WTC11 (cell line): ENCODE measurements at regions not wholly inside any gene's neighbourhood (a gene's known extent, or its start where the extent isn't known, plus 50 kb on each side); places are given as distances from the start of the nearest gene placed in this dataset.
"Not testable (repeated sequence)": the region's sequence is repeated elsewhere in the genome, so short reads cannot be mapped to it uniquely, and the experiment has no call there.

Experiments
- ATAC-seq: fragments of 200-7000 bp; cut with Tn5 transposase; 2 replicates; pipeline ENCODE4 v1.10.0; 2021; ENCODE audit warnings: mild to moderate bottlenecking, moderate library complexity
- CTCF ChIA-PET: fragments of 300-600 bp; sonication (Branson Sonifier 250); formaldehyde crosslinking; loops from one replicate; lab custom pipeline; 2021; ENCODE audit warnings: antibody characterized with exemption; lab: Charles Lee
- POLR2A ChIA-PET: fragments of 350-600 bp; sonication (Branson Sonifier 250); formaldehyde crosslinking; loops from one replicate; lab custom pipeline; 2021; ENCODE audit warnings: antibody characterized with exemption; lab: Charles Lee
- DNase-seq: peaks from one replicate; pipeline ENCODE4 v3.0.0; 2021; ENCODE audit warnings: low spot score
- H3K27ac Mint-ChIP-seq: 2 replicates; pipeline ENCODE4 v1.8.0; 2021; ENCODE audit warnings: mixed read lengths
- H3K27me3 Mint-ChIP-seq: 2 replicates; pipeline ENCODE4 v1.8.0; 2021; ENCODE audit warnings: low read depth, mild to moderate bottlenecking, moderate library complexity, mixed read lengths
- H3K36me3 Mint-ChIP-seq: 2 replicates; pipeline ENCODE4 v1.8.0; 2021; ENCODE audit warnings: mixed read lengths
- H3K4me1 Mint-ChIP-seq: 2 replicates; pipeline ENCODE4 v1.8.0; 2022; ENCODE audit warnings: mixed read lengths
- H3K4me3 Mint-ChIP-seq: 2 replicates; pipeline ENCODE4 v1.8.0; 2021; ENCODE audit warnings: mild to moderate bottlenecking, moderate library complexity, mixed read lengths
- H3K9me3 Mint-ChIP-seq: 2 replicates; pipeline ENCODE4 v1.8.0; 2021; ENCODE audit warnings: mixed read lengths
- ATF1 ChIP-seq: sonication (generic); formaldehyde crosslinking; IDR thresholded peaks from 2 replicates; pipeline ENCODE4 v1.8.1; 2023; ENCODE audit warnings: mild to moderate bottlenecking, moderate library complexity, missing genetic modification reagents
- CBFB ChIP-seq: sonication (generic); formaldehyde crosslinking; IDR thresholded peaks from 2 replicates; pipeline ENCODE4 v1.8.1; 2022; ENCODE audit warnings: mild to moderate bottlenecking, low read depth, missing genetic modification reagents
- HMGA2 ChIP-seq: fragments of 250-450 bp; sonication (Bioruptor Pico); IDR thresholded peaks from 2 replicates; pipeline ENCODE4 v1.4.0; 2021; ENCODE audit warnings: mild to moderate bottlenecking, moderate library complexity
- TEAD4 ChIP-seq: sonication (generic); formaldehyde crosslinking; IDR thresholded peaks from 2 replicates; pipeline ENCODE4 v1.8.0; 2022; ENCODE audit warnings: mild to moderate bottlenecking, missing genetic modification reagents
- ZNF232 ChIP-seq: sonication (generic); formaldehyde crosslinking; IDR thresholded peaks from 2 replicates; pipeline ENCODE4 v1.8.0; 2022; ENCODE audit warnings: mild to moderate bottlenecking, missing genetic modification reagents
- TF ChIP-seq, protein P1 (sequence below): sonication (generic); formaldehyde crosslinking; IDR thresholded peaks from 2 replicates; pipeline ENCODE4 v1.8.0; 2022; ENCODE audit warnings: missing genetic modification reagents
- TF ChIP-seq, protein P2 (sequence below): sonication (generic); formaldehyde crosslinking; IDR thresholded peaks from 2 replicates; pipeline ENCODE4 v1.8.0; 2022; ENCODE audit warnings: mild to moderate bottlenecking, missing genetic modification reagents
- TF ChIP-seq, protein P3 (sequence below): fragments of 250-450 bp; sonication (Bioruptor Pico); IDR thresholded peaks from 2 replicates; pipeline ENCODE4 v1.9.0; 2021; ENCODE audit warnings: mild to moderate bottlenecking, borderline replicate concordance
- TF ChIP-seq, protein P4 (sequence below): sonication (generic); formaldehyde crosslinking; IDR thresholded peaks from 2 replicates; pipeline ENCODE4 v1.8.1; 2023; ENCODE audit warnings: mild to moderate bottlenecking, moderate library complexity, missing genetic modification reagents
- TF ChIP-seq, protein P5 (sequence below): fragments of 250-450 bp; sonication (Bioruptor Pico); conservative IDR thresholded peaks from 2 replicates; pipeline ENCODE4 v1.9.0; 2021; ENCODE audit warnings: mild to moderate bottlenecking
- TF ChIP-seq, protein P6 (sequence below): sonication (generic); formaldehyde crosslinking; IDR thresholded peaks from 2 replicates; pipeline ENCODE4 v1.8.1; 2023; ENCODE audit warnings: mild to moderate bottlenecking, missing genetic modification reagents, moderate library complexity
- TF ChIP-seq, protein P7 (sequence below): sonication (generic); formaldehyde crosslinking; IDR thresholded peaks from 2 replicates; pipeline ENCODE4 v1.8.0; 2023; ENCODE audit warnings: missing genetic modification reagents

DNA sequence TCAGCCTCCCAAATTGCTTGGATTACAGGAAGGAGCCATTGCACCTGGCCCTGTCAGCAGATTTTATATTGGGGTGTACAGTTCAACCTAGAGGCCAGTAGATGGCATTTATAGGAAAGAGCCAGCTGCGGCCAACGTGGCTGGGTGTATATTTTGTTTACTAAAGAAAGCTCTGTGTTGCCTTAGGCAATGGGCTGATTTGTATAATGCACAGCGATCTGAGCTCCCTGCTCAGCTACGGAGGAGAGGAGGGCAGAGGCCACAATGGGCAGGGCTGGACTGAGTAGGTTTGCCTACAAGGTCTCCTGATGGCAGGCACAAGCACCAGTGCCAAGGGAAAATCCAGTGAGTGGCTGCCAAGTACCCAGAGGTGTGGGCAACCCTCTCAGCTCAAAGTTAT lies 282.4 kb downstream of the ARPP21 start (continued):
- TF ChIP-seq, protein P1, sequence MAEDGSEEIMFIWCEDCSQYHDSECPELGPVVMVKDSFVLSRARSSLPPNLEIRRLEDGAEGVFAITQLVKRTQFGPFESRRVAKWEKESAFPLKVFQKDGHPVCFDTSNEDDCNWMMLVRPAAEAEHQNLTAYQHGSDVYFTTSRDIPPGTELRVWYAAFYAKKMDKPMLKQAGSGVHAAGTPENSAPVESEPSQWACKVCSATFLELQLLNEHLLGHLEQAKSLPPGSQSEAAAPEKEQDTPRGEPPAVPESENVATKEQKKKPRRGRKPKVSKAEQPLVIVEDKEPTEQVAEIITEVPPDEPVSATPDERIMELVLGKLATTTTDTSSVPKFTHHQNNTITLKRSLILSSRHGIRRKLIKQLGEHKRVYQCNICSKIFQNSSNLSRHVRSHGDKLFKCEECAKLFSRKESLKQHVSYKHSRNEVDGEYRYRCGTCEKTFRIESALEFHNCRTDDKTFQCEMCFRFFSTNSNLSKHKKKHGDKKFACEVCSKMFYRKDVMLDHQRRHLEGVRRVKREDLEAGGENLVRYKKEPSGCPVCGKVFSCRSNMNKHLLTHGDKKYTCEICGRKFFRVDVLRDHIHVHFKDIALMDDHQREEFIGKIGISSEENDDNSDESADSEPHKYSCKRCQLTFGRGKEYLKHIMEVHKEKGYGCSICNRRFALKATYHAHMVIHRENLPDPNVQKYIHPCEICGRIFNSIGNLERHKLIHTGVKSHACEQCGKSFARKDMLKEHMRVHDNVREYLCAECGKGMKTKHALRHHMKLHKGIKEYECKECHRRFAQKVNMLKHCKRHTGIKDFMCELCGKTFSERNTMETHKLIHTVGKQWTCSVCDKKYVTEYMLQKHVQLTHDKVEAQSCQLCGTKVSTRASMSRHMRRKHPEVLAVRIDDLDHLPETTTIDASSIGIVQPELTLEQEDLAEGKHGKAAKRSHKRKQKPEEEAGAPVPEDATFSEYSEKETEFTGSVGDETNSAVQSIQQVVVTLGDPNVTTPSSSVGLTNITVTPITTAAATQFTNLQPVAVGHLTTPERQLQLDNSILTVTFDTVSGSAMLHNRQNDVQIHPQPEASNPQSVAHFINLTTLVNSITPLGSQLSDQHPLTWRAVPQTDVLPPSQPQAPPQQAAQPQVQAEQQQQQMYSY, result no peak

DNA sequence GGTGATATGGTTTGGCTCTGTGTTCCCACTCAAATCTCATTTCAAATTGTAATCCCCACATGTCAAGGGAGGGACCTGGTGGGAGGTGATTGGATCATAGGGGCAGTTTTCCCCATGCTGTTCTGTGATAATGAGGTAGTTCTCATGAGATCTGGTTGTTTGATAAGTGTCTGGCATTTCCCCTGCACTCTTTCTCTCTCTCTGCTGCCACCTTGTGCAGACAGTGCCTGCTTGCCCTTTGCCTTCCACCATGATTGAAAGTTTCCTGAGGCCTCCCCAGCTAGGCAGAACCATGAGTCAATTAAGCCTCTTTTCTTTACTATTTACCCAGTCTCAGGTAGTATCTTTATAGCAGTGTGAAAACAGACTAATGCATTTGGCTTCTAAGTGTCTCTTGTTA lies 284.7 kb downstream of the ARPP21 start:
- H3K27ac Mint-ChIP-seq, POLR2A ChIA-PET, H3K4me3 Mint-ChIP-seq, H3K4me1 Mint-ChIP-seq, H3K27me3 Mint-ChIP-seq, H3K36me3 Mint-ChIP-seq: not testable (repeated sequence)
- CTCF ChIA-PET, result interaction anchor here (1.2 to 1.6 kb wide), 3 partner anchors 16 to 441 kb away, joined by 3 to 13 read pairs (median 3); no protein-coding TSS in a partner anchor
- peaks cover 17% of the 10 kb centered on the region for H3K9me3 Mint-ChIP-seq
- ATAC-seq, result peak; percentile 93
- DNase-seq, result peak; percentile 45

DNA sequence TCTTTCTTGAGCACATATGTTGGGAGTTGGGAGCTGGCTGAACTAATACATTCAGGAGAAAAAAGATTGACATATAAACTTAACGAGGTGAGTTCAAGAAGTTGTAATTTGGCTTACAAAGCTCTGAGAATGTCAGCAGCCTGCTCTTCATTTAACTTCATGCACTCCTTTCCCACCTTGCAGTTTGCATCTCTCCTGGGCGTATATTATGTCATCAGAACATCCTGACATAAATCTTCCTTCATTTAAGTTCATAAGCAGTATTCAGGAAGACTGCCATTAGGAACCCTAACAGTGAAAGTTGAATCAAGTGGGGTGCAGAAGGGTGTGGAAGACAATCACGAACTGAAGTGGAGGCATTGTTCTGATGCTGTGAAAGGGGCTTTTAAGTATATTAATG lies 288.1 kb downstream of the ARPP21 start:
- TF ChIP-seq, protein P2, sequence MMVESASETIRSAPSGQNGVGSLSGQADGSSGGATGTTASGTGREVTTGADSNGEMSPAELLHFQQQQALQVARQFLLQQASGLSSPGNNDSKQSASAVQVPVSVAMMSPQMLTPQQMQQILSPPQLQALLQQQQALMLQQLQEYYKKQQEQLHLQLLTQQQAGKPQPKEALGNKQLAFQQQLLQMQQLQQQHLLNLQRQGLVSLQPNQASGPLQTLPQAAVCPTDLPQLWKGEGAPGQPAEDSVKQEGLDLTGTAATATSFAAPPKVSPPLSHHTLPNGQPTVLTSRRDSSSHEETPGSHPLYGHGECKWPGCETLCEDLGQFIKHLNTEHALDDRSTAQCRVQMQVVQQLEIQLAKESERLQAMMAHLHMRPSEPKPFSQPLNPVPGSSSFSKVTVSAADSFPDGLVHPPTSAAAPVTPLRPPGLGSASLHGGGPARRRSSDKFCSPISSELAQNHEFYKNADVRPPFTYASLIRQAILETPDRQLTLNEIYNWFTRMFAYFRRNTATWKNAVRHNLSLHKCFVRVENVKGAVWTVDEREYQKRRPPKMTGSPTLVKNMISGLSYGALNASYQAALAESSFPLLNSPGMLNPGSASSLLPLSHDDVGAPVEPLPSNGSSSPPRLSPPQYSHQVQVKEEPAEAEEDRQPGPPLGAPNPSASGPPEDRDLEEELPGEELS (CRISPR knock-in tag), result no peak
- TF ChIP-seq, protein P3, sequence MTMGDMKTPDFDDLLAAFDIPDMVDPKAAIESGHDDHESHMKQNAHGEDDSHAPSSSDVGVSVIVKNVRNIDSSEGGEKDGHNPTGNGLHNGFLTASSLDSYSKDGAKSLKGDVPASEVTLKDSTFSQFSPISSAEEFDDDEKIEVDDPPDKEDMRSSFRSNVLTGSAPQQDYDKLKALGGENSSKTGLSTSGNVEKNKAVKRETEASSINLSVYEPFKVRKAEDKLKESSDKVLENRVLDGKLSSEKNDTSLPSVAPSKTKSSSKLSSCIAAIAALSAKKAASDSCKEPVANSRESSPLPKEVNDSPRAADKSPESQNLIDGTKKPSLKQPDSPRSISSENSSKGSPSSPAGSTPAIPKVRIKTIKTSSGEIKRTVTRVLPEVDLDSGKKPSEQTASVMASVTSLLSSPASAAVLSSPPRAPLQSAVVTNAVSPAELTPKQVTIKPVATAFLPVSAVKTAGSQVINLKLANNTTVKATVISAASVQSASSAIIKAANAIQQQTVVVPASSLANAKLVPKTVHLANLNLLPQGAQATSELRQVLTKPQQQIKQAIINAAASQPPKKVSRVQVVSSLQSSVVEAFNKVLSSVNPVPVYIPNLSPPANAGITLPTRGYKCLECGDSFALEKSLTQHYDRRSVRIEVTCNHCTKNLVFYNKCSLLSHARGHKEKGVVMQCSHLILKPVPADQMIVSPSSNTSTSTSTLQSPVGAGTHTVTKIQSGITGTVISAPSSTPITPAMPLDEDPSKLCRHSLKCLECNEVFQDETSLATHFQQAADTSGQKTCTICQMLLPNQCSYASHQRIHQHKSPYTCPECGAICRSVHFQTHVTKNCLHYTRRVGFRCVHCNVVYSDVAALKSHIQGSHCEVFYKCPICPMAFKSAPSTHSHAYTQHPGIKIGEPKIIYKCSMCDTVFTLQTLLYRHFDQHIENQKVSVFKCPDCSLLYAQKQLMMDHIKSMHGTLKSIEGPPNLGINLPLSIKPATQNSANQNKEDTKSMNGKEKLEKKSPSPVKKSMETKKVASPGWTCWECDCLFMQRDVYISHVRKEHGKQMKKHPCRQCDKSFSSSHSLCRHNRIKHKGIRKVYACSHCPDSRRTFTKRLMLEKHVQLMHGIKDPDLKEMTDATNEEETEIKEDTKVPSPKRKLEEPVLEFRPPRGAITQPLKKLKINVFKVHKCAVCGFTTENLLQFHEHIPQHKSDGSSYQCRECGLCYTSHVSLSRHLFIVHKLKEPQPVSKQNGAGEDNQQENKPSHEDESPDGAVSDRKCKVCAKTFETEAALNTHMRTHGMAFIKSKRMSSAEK (CRISPR knock-in tag), result no peak
- no peak for TF ChIP-seq ZNF232 (CRISPR knock-in tag)
- H3K27me3 Mint-ChIP-seq, result no peaks in the 10 kb centered on the region
- H3K4me1 Mint-ChIP-seq, result no peaks in the 10 kb centered on the region
- CTCF ChIA-PET, result no interaction called here
- no peak overlapping the region for H3K27ac Mint-ChIP-seq
- no peak overlapping the region for H3K4me3 Mint-ChIP-seq
- POLR2A ChIA-PET, result no interaction called here
- no peak for DNase-seq
- no peaks in the 10 kb centered on the region for H3K36me3 Mint-ChIP-seq
- peaks cover 5% of the 10 kb centered on the region; the same call in 1 of the 2 replicates for H3K9me3 Mint-ChIP-seq
- no peak for ATAC-seq

DNA sequence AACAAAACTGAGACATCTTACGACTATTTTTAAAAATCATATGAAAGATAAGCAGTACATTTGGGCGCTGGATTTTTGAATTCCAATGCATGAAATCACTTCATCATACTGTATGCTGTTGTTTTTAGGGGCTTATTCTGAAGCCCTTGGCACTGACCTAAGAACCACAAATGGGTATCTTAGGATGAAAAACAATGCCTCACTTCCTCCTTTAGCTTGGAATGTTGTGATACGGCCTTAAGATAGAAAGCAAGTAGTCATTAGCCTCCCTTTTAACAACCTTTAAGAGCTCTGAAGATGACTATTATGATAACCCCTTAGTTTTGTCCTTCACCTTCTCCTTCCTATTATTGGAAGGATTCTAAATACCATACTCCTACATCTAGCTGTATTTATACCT lies 289.8 kb downstream of the ARPP21 start:
- CTCF ChIA-PET, result no interaction called here
- H3K4me1 Mint-ChIP-seq, result no peaks in the 10 kb centered on the region
- H3K9me3 Mint-ChIP-seq, result peaks cover 5% of the 10 kb centered on the region; the same call in 1 of the 2 replicates
- H3K27ac Mint-ChIP-seq, result no peak overlapping the region
- no peaks in the 10 kb centered on the region for H3K27me3 Mint-ChIP-seq
- ATAC-seq, result no peak
- no peak for DNase-seq
- no peaks in the 10 kb centered on the region for H3K36me3 Mint-ChIP-seq
- POLR2A ChIA-PET, result no interaction called here
- H3K4me3 Mint-ChIP-seq, result no peak overlapping the region
- TF ChIP-seq, protein P4, sequence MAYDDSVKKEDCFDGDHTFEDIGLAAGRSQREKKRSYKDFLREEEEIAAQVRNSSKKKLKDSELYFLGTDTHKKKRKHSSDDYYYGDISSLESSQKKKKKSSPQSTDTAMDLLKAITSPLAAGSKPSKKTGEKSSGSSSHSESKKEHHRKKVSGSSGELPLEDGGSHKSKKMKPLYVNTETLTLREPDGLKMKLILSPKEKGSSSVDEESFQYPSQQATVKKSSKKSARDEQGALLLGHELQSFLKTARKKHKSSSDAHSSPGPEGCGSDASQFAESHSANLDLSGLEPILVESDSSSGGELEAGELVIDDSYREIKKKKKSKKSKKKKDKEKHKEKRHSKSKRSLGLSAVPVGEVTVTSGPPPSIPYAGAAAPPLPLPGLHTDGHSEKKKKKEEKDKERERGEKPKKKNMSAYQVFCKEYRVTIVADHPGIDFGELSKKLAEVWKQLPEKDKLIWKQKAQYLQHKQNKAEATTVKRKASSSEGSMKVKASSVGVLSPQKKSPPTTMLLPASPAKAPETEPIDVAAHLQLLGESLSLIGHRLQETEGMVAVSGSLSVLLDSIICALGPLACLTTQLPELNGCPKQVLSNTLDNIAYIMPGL (CRISPR knock-in tag), result no peak
- no peak for TF ChIP-seq HMGA2 (CRISPR knock-in tag)
- TF ChIP-seq, protein P5, sequence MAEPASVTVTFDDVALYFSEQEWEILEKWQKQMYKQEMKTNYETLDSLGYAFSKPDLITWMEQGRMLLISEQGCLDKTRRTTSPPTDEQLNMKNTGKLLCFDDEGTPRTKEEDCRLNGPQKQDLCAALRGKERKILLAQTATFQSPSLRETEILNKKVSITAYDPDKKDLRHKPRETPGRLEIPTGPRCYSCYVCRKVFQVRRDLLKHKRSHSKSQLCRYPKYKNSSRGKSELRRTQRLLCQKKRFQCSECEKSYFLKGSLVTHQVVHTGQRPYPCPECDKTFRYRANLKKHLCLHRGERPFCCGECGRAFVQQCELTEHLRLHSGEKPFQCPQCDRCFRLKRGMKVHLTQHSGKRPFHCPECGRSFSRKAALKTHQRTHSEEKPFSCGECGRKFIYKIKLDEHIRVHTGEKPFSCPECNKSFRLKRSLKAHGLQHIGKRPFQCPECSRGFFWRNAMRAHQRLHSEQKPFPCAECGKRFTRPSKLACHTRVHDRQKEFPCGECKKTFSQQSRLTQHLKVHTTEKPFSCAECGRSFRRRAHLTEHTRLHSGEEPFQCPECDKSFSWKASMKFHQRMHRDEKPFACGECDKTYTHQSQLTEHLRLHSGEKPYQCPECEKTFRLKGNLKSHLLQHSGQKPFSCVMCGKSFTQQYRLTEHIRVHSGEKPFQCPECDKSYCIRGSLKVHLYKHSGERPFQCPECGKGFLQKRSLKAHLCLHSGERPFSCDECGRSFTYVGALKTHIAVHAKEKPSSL (CRISPR knock-in tag), result no peak
- TF ChIP-seq, protein P6, sequence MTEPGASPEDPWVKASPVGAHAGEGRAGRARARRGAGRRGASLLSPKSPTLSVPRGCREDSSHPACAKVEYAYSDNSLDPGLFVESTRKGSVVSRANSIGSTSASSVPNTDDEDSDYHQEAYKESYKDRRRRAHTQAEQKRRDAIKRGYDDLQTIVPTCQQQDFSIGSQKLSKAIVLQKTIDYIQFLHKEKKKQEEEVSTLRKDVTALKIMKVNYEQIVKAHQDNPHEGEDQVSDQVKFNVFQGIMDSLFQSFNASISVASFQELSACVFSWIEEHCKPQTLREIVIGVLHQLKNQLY (CRISPR knock-in tag), result no peak
- TF ChIP-seq CBFB (CRISPR knock-in tag), result no peak
- no peak for TF ChIP-seq TEAD4 (CRISPR knock-in tag)
- no peak for TF ChIP-seq ATF1 (CRISPR knock-in tag)
- TF ChIP-seq, protein P7, sequence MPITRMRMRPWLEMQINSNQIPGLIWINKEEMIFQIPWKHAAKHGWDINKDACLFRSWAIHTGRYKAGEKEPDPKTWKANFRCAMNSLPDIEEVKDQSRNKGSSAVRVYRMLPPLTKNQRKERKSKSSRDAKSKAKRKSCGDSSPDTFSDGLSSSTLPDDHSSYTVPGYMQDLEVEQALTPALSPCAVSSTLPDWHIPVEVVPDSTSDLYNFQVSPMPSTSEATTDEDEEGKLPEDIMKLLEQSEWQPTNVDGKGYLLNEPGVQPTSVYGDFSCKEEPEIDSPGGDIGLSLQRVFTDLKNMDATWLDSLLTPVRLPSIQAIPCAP (CRISPR knock-in tag), result no peak
